ENCODE measurements at regions not wholly inside any gene's neighbourhood (a gene's known extent, or its start where the extent isn't known, plus 50 kb on each side); places are given as distances from the start of the nearest gene placed in this dataset.

- TF ChIP-seq IRF4 (IDR thresholded peaks at IDR 0.05; ENCODE audit: low read depth, low read length) (peak; percentile 64; the same call in 1 of the 2 replicates), MEF2A (IDR thresholded peaks at IDR 0.05; ENCODE audit: insufficient read depth, low read depth, low read length) (no peak), IKZF1 (conservative IDR thresholded peaks at IDR 0.05) (peak; percentile 38; the same call in 1 of the 2 replicates), SRF (IDR thresholded peaks at IDR 0.05; ENCODE audit: low read depth in 2 of 2, low read length in 2 of 2) (0 out of 4 replicates have a peak, but pooled peaks of 1 of the 2 experiments have one; percentile 34), RUNX3 (IDR thresholded peaks at IDR 0.05; ENCODE audit: low read length) (peak; percentile 36), SMC3 (IDR thresholded peaks at IDR 0.05; ENCODE audit: borderline replicate concordance, low read length) (no peak), HSF1 (IDR thresholded peaks at IDR 0.05; ENCODE audit: low read depth, low read length) (no peak), ZBTB33 (IDR thresholded peaks at IDR 0.05) (no peak), ZNF384 (IDR thresholded peaks at IDR 0.05; ENCODE audit: borderline replicate concordance, low read depth, low read length) (no peak), CREM (IDR thresholded peaks at IDR 0.05; ENCODE audit: low read depth) (peak; percentile 38; the same call in 1 of the 2 replicates), BMI1 (IDR thresholded peaks at IDR 0.05; ENCODE audit: borderline replicate concordance) (no peak), HDGF (IDR thresholded peaks at IDR 0.05) (no peak), RAD21 (IDR thresholded peaks at IDR 0.05; ENCODE audit: insufficient read depth, low read depth, low read length) (no peak), EED (IDR thresholded peaks at IDR 0.05; ENCODE audit: low read depth) (0 out of 2 replicates have a peak, but pooled peaks have one; percentile 24), STAT3 (IDR thresholded peaks at IDR 0.05; ENCODE audit: low read depth, low read length) (no peak), SMAD5 (IDR thresholded peaks at IDR 0.05; ENCODE audit: low read depth) (no peak), BHLHE40 (IDR thresholded peaks at IDR 0.05; ENCODE audit: borderline replicate concordance in 1 of 2, low read depth in 2 of 2, low read length in 1 of 2) (no peak), ATF2 (IDR thresholded peaks at IDR 0.05; ENCODE audit: low read length) (peak; percentile 42), TCF12 (IDR thresholded peaks at IDR 0.05; ENCODE audit: low read depth, low read length) (no peak), MTA3 (IDR thresholded peaks at IDR 0.05; ENCODE audit: borderline replicate concordance, low read length) (peak; percentile 32; the same call in 1 of the 2 replicates), BCL11A (IDR thresholded peaks at IDR 0.05; ENCODE audit: low read depth, low read length) (0 out of 2 replicates have a peak, but pooled peaks have one; percentile 32), IKZF2 (IDR thresholded peaks at IDR 0.05) (peak; percentile 23 to 42; a peak in 1 of 4 replicates), JUND (IDR thresholded peaks at IDR 0.05; ENCODE audit: low read depth, low read length) (no peak), CREB1 (IDR thresholded peaks at IDR 0.05; ENCODE audit: low read depth) (no peak)
These were observed 174.5 kb downstream of the USP12 start (continued) for GRCh38 chr13:26996965-26997752.

Measured in GM12878 (cell line).